HepG2 (cell line): ENCODE measurements at regions not wholly inside any gene's neighbourhood (a gene's known extent, or its start where the extent isn't known, plus 50 kb on each side); places are given as distances from the start of the nearest gene placed in this dataset.

Experiments used
- ATAC-seq: fragments of 200-7000 bp; cut with Tn5 transposase; 3 replicates; pipeline ENCODE4 v1.9.1; 2020; ENCODE audit warnings: mild to moderate bottlenecking, moderate library complexity
- BruUV-seq: library from RNA; stranded (reverse); fragments of 400-500 nt; replicated peaks from 2 replicates; lab custom pipeline; 2021; lab: Mats Ljungman, UMichigan
- CTCF ChIA-PET: fragments of 300-600 bp; formaldehyde crosslinking; extraction: SDS; loops from one replicate; lab custom pipeline; 2021; ENCODE audit warnings: low total read pairs, inconsistent platforms, low intra/inter-chr PET ratio; lab: Yijun Ruan, JAX
- POLR2A ChIA-PET: fragments of 350-600 bp; sonication (Branson Sonifier 250); formaldehyde crosslinking; loops from one replicate; lab custom pipeline; 2020; ENCODE audit warnings: antibody characterized with exemption, inconsistent platforms; lab: Yijun Ruan, JAX
- DNase-seq: peaks from one replicate; pipeline ENCODE4 v3.0.0-alpha.2; 2015; ENCODE audit warnings: low spot score
- FAIRE-seq: peaks from 3 replicates; lab custom pipeline; 2011; peaks lifted over from hg19 to GRCh38; lab: Jason Lieb, UNC
- H2AFZ ChIP-seq: one replicate; pipeline ENCODE4 v1.6.1; 2011; ENCODE audit warnings: low read length, inconsistent platforms
- H3K27ac ChIP-seq: fragments of 300-600 bp; 3 replicates; pipeline ENCODE4 v1.8.0; 2011; ENCODE audit warnings: mixed run types, mild to moderate bottlenecking, mixed read lengths, low read length, inconsistent platforms; ENCODE audit not compliant: insufficient read depth; ENCODE audit errors: extremely low read length
- H3K27me3 ChIP-seq, 2 experiments: fragments of 200-600 bp in 1 of 2; 2 replicates in 1 of 2; 3 replicates in 1 of 2; pipeline versions ENCODE4 v1.6.0 to v1.8.0; 2011; ENCODE audit warnings: low read length in 2 of 2, mild to moderate bottlenecking in 2 of 2, moderate library complexity in 2 of 2, inconsistent platforms in 1 of 2; ENCODE audit not compliant: insufficient read depth in 2 of 2, control insufficient read depth in 1 of 2
- H3K36me3 ChIP-seq, 2 experiments: fragments of 200-600 bp in 1 of 2; replicated peaks in 1 of 2; 2 replicates in 1 of 2; 3 replicates in 1 of 2; pipeline versions ENCODE4 v1.5.1 to v1.8.0; 2011; ENCODE audit warnings: low read length in 2 of 2, inconsistent platforms in 1 of 2; ENCODE audit not compliant: insufficient read depth in 2 of 2, control insufficient read depth in 1 of 2
- H3K4me1 ChIP-seq: 2 replicates; pipeline ENCODE4 v1.5.1; 2012; ENCODE audit warnings: low read length, inconsistent platforms; ENCODE audit not compliant: insufficient read depth
- H3K4me2 ChIP-seq: 2 replicates; pipeline ENCODE4 v1.6.0; 2011; ENCODE audit warnings: low read depth, low read length, inconsistent platforms
- H3K4me3 ChIP-seq, 3 experiments: fragments of 200-600 bp in 1 of 3; sonication (generic), shearing (Covaris generic) in 1 of 3; replicated peaks in 1 of 3; 2 replicates each; pipeline ENCODE4 v1.5.1; 2011 to 2016; ENCODE audit warnings: low read length in 3 of 3, inconsistent platforms in 2 of 3, low read depth in 2 of 3, mild to moderate bottlenecking in 2 of 3, control low read depth in 1 of 3, mixed read lengths in 1 of 3; ENCODE audit not compliant: insufficient read depth in 1 of 3
- H3K79me2 ChIP-seq: one replicate; pipeline ENCODE4 v1.6.1; 2011; ENCODE audit warnings: low read length, inconsistent platforms; ENCODE audit not compliant: insufficient read depth
- H3K9ac ChIP-seq: 2 replicates; pipeline ENCODE4 v1.6.0; 2011; ENCODE audit warnings: mild to moderate bottlenecking, low read depth, low read length, inconsistent platforms; ENCODE audit not compliant: insufficient read depth
- H3K9me3 ChIP-seq: 2 replicates; pipeline ENCODE4 v1.5.1; 2012; ENCODE audit warnings: mild to moderate bottlenecking, low read length
- H4K20me1 ChIP-seq: 2 replicates; pipeline ENCODE4 v1.6.0; 2011; ENCODE audit warnings: inconsistent platforms, mild to moderate bottlenecking, low read length, moderate library complexity; ENCODE audit not compliant: insufficient read depth
- CBX1 ChIP-seq: IDR thresholded peaks from one replicate; pipeline ENCODE4 v1.6.1; 2016; ENCODE audit warnings: antibody characterized with exemption, low read depth
- CEBPG ChIP-seq: IDR thresholded peaks from 2 replicates; pipeline ENCODE4 v1.6.1; 2016
- EED ChIP-seq: sonication (generic); formaldehyde crosslinking; IDR thresholded peaks from 2 replicates; pipeline ENCODE4 v1.5.0; 2020; ENCODE audit warnings: mild to moderate bottlenecking, missing genetic modification reagents
- GMEB2 ChIP-seq: IDR thresholded peaks from 2 replicates; pipeline ENCODE4 v1.6.1; 2016; ENCODE audit warnings: missing biosample characterization, missing genetic modification reagents, low read depth
- NBN ChIP-seq: fragments of 450-650 bp; conservative IDR thresholded peaks from 2 replicates; pipeline ENCODE4 v1.6.1; 2017
- PHF20 ChIP-seq: sonication (generic); formaldehyde crosslinking; IDR thresholded peaks from 2 replicates; pipeline ENCODE4 v1.5.0; 2020; ENCODE audit warnings: mild to moderate bottlenecking, missing genetic modification reagents
- PRDM15 ChIP-seq: sonication (generic); formaldehyde crosslinking; IDR thresholded peaks from 2 replicates; pipeline ENCODE4 v1.4.0; 2020; ENCODE audit warnings: missing genetic modification reagents
- RBAK ChIP-seq: sonication (generic); formaldehyde crosslinking; IDR thresholded peaks from 2 replicates; pipeline ENCODE4 v1.5.1; 2020; ENCODE audit warnings: mild to moderate bottlenecking, missing genetic modification reagents
- SALL1 ChIP-seq: sonication (generic); formaldehyde crosslinking; IDR thresholded peaks from 2 replicates; pipeline ENCODE4 v1.8.0; 2022; ENCODE audit warnings: mild to moderate bottlenecking, missing genetic modification reagents
- SMAD1 ChIP-seq: sonication (generic); formaldehyde crosslinking; IDR thresholded peaks from 2 replicates; pipeline ENCODE4 v1.4.0; 2020; ENCODE audit warnings: missing genetic modification reagents, low read depth, mild to moderate bottlenecking, borderline replicate concordance
- SMC3 ChIP-seq: IDR thresholded peaks from 2 replicates; pipeline ENCODE4 v1.6.1; 2011; ENCODE audit warnings: low read length, improper control_type of control experiment
- TBL1XR1 ChIP-seq: fragments of 150-350 bp; IDR thresholded peaks from 2 replicates; pipeline ENCODE4 v1.6.1; 2014; ENCODE audit warnings: borderline replicate concordance, low read length; ENCODE audit not compliant: partially characterized antibody
- ZBTB34 ChIP-seq: sonication (generic); formaldehyde crosslinking; IDR thresholded peaks from 2 replicates; pipeline ENCODE4 v1.8.0; 2022; ENCODE audit warnings: mild to moderate bottlenecking, missing genetic modification reagents
- ZC3H13 ChIP-seq: sonication (generic); formaldehyde crosslinking; IDR thresholded peaks from 2 replicates; pipeline ENCODE4 v1.8.1; 2023; ENCODE audit warnings: mild to moderate bottlenecking, missing genetic modification reagents, moderate library complexity
- ZIK1 ChIP-seq: sonication (generic); formaldehyde crosslinking; IDR thresholded peaks from 2 replicates; pipeline ENCODE4 v1.5.0; 2020; ENCODE audit warnings: mild to moderate bottlenecking, low read depth, missing genetic modification reagents, borderline replicate concordance
- ZNF335 ChIP-seq: sonication (generic); formaldehyde crosslinking; IDR thresholded peaks from 2 replicates; pipeline ENCODE4 v1.4.0; 2020; ENCODE audit warnings: missing genetic modification reagents
- ZNF768 ChIP-seq: sonication (generic); formaldehyde crosslinking; IDR thresholded peaks from 2 replicates; pipeline ENCODE4 v1.4.0; 2020; ENCODE audit warnings: missing genetic modification reagents
- ZNF784 ChIP-seq: sonication (generic); formaldehyde crosslinking; IDR thresholded peaks from 2 replicates; pipeline ENCODE4 v1.5.1; 2020; ENCODE audit warnings: missing genetic modification reagents, mild to moderate bottlenecking, borderline replicate concordance
- WGBS: methylation state at CpG from one replicate; pipeline ENCODE4 v1.1.6; 2017; ENCODE audit warnings: low lambda C conversion rate; 5-methylcytosine and 5-hydroxymethylcytosine counted together
- in situ Hi-C: cut with HindIII; loops from 2 replicates; pipeline ENCODE4 v1.10.0; 2017; ENCODE audit warnings: low pct_unique_long_range_greater_than_20kb; ENCODE audit not compliant: extremely low pct_ligation_motif_present
- intact Hi-C: fragments of 100-400 bp; cut with micrococcal nuclease; formaldehyde crosslinking; loops from one replicate; pipeline ENCODE4 v1.10.0; 2022; ENCODE audit not compliant: unreplicated experiment

GRCh38 chr6:211871-212497, 80.3 kb upstream of the DUSP22 start:
- Histone ChIP-seq H3K9me3 (peaks cover 10% of the 10 kb centered on the region; the same call in 1 of the 2 replicates), H3K4me3 (no peak overlapping the region), H2AFZ (no peak overlapping the region), H3K27me3 (peaks cover 1 to 31% of the 10 kb centered on the region in 2 experiments; a peak in 4 of 5 replicates), H3K4me1 (peaks cover 9% of the 10 kb centered on the region), H3K4me2 (no peak overlapping the region), H3K79me2 (no peaks in the 10 kb centered on the region), H3K9ac (no peak overlapping the region), H3K36me3 (no peaks in the 10 kb centered on the region), H4K20me1 (no peaks in the 10 kb centered on the region), H3K27ac (no peak overlapping the region)
- TF ChIP-seq SMC3, result no peak
- TF ChIP-seq PRDM15 (CRISPR knock-in tag), result no peak
- TF ChIP-seq ZNF784 (CRISPR knock-in tag), result no peak
- TF ChIP-seq RBAK, result no peak
- no peak for TF ChIP-seq SALL1 (CRISPR knock-in tag)
- TF ChIP-seq CBX1, result no peak
- no peak for TF ChIP-seq CEBPG (CRISPR knock-in tag)
- no peak for TF ChIP-seq PHF20 (CRISPR knock-in tag)
- TF ChIP-seq GMEB2, result no peak
- TF ChIP-seq ZIK1, result no peak
- TF ChIP-seq ZNF768 (CRISPR knock-in tag), result no peak
- no peak for TF ChIP-seq ZNF335
- TF ChIP-seq NBN, result no peak
- no peak for TF ChIP-seq SMAD1
- no peak for TF ChIP-seq EED (CRISPR knock-in tag)
- TF ChIP-seq TBL1XR1, result no peak
- no peak for TF ChIP-seq ZC3H13
- no peak for TF ChIP-seq ZBTB34 (CRISPR knock-in tag)
- intact Hi-C loops, result no loop called here
- BruUV-seq, result no TSS peak
- ChIA-PET POLR2A (no interaction called here), CTCF (no interaction called here)
- ATAC-seq, result no peak
- in situ Hi-C loops, result no loop called here
- no peak for FAIRE-seq
- 64% methylated on average over 9 of the region's 10 CpGs for WGBS
- no peak for DNase-seq
